ENCODE measurements at regions not wholly inside any gene's neighbourhood (a gene's known extent, or its start where the extent isn't known, plus 50 kb on each side); places are given as distances from the start of the nearest gene placed in this dataset.
"Not testable (repeated sequence)": the region's sequence is repeated elsewhere in the genome, so short reads cannot be mapped to it uniquely, and the experiment has no call there.

- intact Hi-C loops (cut with DNase I) = no loop called here
- no peak for DNase-seq
These were observed 516.0 kb downstream of the PCDH7 start for GRCh38 chr4:31236020-31236638.

- DNase-seq = no peak
These were observed 516.5 kb downstream of the PCDH7 start for GRCh38 chr4:31236639-31237173.

GRCh38 chr4:31237233-31237632 lies 517.1 kb downstream of the PCDH7 start:
- no peak for DNase-seq
- intact Hi-C loops (cut with DNase I) = no loop called here

More at GRCh38 chr4:31236639-31237173, 516.5 kb downstream of the PCDH7 start:
- intact Hi-C loops (cut with DNase I) = no loop called here

- intact Hi-C loops (cut with DNase I) = no loop called here
- DNase-seq = no peak
These were observed 519.7 kb downstream of the PCDH7 start for GRCh38 chr4:31239886-31240285.

- DNase-seq = no peak
- intact Hi-C loops (cut with DNase I) = no loop called here
These were observed 521.4 kb downstream of the PCDH7 start for GRCh38 chr4:31241504-31242106.

- intact Hi-C loops (cut with DNase I) = no loop called here
- DNase-seq = no peak
These were observed 526.7 kb downstream of the PCDH7 start for GRCh38 chr4:31246856-31247255.

- DNase-seq = peak in 1 of 10 donors; percentile 75
- intact Hi-C loops (cut with DNase I) = no loop called here
These were observed 539.0 kb downstream of the PCDH7 start for GRCh38 chr4:31259119-31259518.

GRCh38 chr4:31261632-31262031 lies 541.5 kb downstream of the PCDH7 start:
- intact Hi-C loops (cut with DNase I) = no loop called here

GRCh38 chr4:31266094-31266493 lies 545.9 kb downstream of the PCDH7 start:
- intact Hi-C loops (cut with DNase I); DNase-seq: not testable (repeated sequence)

More at GRCh38 chr4:31261632-31262031, 541.5 kb downstream of the PCDH7 start:
- DNase-seq = no peak

- no peak for DNase-seq
- intact Hi-C loops (cut with DNase I) = no loop called here
These were observed 552.3 kb downstream of the PCDH7 start for GRCh38 chr4:31272331-31273061.

GRCh38 chr4:31275906-31276305 lies 555.7 kb downstream of the PCDH7 start:
- no peak for DNase-seq
- intact Hi-C loops (cut with DNase I) = no loop called here

GRCh38 chr4:31283679-31284078 lies 563.5 kb downstream of the PCDH7 start:
- intact Hi-C loops (cut with DNase I) = no loop called here

GRCh38 chr4:31290836-31291235 lies 570.7 kb downstream of the PCDH7 start:
- intact Hi-C loops (cut with DNase I) = no loop called here
- DNase-seq = no peak

More at GRCh38 chr4:31283679-31284078, 563.5 kb downstream of the PCDH7 start:
- no peak for DNase-seq

- DNase-seq = no peak
- intact Hi-C loops (cut with DNase I) = no loop called here
These were observed 571.1 kb downstream of the PCDH7 start for GRCh38 chr4:31291238-31291637.

GRCh38 chr4:31294655-31295480 lies 574.7 kb downstream of the PCDH7 start:
- intact Hi-C loops (cut with DNase I) = no loop called here
- DNase-seq = no peak

- intact Hi-C loops (cut with DNase I) = no loop called here
- no peak for DNase-seq
These were observed 578.6 kb downstream of the PCDH7 start for GRCh38 chr4:31298737-31299136.

GRCh38 chr4:31307029-31307428 lies 586.9 kb downstream of the PCDH7 start:
- intact Hi-C loops (cut with DNase I) = no loop called here
- peak in 1 of 10 donors; percentile 5 for DNase-seq

- no peak for DNase-seq
- intact Hi-C loops (cut with DNase I) = no loop called here
These were observed 604.6 kb downstream of the PCDH7 start for GRCh38 chr4:31324814-31325213.

GRCh38 chr4:31325300-31325699 lies 605.1 kb downstream of the PCDH7 start:
- intact Hi-C loops (cut with DNase I) = no loop called here

GRCh38 chr4:31327031-31327430 lies 606.9 kb downstream of the PCDH7 start:
- intact Hi-C loops (cut with DNase I) = no loop called here
- DNase-seq = no peak

More at GRCh38 chr4:31325300-31325699, 605.1 kb downstream of the PCDH7 start:
- DNase-seq = no peak
